HG02642 (cell line): ENCODE measurements at regions not wholly inside any gene's neighbourhood (a gene's known extent, or its start where the extent isn't known, plus 50 kb on each side); places are given as distances from the start of the nearest gene placed in this dataset.

Experiments used
- ATAC-seq: cut with Tn5 transposase; IDR thresholded peaks from one replicate; pipeline ENCODE4 v1.9.1; 2021; ENCODE audit warnings: mild to moderate bottlenecking; ENCODE audit not compliant: unreplicated experiment, poor library complexity

DNA sequence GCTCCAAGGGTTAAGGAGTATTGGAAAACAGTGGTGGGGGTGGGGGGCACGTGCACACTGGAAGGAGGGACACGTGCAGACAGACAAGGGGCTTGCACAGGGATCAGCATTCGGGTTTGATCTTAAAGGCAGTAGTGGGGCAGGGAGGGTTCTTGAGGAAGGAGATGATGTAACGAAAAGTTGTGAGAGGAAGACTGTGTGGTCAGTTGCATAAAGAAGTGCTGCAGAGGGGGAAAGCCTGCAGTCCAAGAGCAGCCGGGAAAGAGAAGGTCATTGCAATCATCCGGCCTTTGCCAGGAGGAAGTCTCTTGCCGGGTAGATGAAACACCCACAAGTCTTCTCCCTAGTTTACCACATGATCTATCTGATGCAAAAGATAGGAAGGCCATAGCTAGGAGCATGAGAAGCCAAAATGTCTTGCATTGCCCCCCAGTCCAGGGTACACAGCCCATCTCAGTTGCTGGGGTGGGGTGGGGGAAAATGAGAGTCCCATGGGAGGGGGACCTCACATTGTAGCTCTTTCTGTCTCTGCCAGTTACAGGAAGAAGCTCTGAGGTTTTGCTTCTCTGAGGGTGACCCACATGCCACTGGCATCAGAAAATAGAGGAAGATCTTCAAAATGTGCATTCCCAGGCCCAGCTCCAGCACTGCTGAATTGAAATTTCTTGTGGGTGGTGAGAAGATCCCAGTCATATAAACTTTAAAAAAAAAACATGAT lies 202.5 kb upstream of the RAB4A start:
- ATAC-seq, result no peak

DNA sequence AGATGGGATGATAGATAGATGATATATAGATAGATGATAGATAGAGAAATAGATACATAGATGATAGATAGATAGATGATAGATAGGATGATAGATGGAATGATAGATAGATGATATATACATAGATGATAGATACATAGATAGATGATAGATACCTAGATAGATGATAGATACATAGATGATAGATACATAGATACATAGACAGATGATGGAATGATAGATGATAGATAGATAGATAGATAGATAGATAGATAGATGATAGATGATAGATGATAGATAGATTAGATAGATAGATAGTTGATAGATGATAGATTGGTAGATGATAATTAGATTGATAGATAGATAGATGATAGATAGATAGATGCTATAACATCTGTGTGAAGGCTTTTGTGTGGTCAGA lies 201.7 kb upstream of the RAB4A start:
- ATAC-seq, result no peak

DNA sequence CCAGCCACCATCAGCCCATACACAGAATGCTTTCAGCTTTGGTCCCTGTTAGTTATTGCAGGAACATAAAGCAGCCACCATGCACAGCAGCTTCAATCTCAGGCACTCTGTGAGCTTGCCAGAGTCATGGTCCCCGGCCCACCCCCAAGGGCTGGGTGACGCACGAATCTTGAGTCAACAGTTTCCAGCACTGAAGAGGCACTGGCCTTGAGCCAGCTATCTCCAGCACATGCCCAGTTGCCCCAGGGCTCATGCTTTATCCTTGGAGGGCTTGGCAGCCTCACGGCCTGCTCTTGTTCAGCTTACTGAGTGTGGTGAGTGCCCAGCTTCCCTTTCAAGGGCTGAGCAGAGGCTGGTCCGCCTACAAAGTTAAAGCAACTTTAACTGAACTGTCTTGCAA lies 200.7 kb upstream of the RAB4A start:
- ATAC-seq, result no peak

DNA sequence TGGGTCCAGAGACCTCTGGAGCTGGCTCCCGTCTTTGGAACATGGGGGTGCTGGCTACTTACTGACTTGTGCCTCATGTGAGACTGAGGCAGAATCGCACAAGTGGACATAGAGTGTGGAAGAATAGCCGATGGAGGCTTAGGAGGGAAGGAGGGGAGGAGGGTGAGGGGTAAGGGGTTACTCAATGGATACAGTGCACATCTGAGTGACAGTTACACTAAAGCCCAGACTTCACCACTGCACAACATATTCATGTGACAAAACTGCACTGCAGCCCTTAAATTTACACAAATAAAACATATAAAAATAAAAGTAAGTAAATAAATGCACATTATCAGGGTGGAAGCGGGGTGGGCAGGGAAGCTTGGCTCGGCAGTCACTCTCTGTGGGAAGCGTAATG lies 197.7 kb upstream of the RAB4A start:
- ATAC-seq, result no peak

DNA sequence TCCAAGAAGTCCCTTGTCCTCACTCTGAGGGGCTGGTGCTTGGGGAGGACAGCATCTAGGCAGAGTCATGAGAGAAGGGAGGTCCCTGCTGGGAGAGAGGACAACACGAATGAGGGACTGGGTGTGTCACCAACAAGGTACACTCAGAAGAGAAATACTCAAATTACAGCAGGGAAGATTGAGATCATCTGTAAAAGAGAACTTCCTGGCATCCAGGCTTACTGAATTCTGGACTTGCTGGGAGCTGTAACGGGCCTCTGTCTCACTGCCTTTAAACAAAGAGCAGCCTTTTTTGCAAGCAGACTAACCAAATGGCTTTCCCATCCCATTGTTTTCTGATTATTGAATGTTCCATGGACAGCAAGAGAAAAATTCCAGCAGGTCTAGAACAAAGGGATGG lies 195.7 kb upstream of the RAB4A start:
- ATAC-seq, result no peak

DNA sequence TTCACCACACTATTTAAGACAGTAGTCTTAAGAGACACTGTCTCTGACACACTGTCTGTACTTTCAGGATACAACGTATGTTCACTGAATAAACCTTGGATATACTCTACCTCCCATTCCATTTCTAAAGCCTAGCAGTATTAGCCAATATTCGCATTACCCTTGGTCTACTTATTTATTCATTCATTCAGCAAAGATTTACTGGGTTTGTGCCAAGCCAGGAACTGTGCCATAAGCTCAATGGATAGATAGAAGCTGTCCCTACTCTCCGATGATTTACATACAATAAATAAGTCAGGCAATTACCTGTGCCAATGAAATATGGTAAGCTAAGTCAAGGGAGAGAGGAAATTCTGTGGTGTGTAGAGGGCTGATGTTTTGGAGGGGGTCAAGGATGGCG lies 195.2 kb upstream of the RAB4A start:
- no peak for ATAC-seq

DNA sequence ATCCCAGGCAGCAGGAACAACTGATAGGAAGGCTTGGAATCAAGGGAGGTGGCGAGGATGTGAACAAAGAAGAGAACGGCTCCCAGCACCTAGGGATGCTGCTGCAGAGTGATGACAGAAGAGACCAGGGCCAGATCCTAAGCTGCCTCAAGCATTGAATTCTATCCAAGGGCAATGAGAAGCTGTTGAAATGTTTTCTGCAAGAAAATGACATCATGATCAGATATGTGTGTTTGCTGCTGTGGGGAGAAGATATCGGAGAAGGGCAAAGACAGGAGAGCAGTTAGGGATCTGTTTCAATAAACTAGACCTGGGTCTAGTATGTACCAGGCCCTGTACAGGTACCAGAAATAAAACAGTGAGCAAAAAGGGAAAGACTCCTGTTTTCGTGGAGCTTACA lies 194.7 kb upstream of the RAB4A start:
- no peak for ATAC-seq

DNA sequence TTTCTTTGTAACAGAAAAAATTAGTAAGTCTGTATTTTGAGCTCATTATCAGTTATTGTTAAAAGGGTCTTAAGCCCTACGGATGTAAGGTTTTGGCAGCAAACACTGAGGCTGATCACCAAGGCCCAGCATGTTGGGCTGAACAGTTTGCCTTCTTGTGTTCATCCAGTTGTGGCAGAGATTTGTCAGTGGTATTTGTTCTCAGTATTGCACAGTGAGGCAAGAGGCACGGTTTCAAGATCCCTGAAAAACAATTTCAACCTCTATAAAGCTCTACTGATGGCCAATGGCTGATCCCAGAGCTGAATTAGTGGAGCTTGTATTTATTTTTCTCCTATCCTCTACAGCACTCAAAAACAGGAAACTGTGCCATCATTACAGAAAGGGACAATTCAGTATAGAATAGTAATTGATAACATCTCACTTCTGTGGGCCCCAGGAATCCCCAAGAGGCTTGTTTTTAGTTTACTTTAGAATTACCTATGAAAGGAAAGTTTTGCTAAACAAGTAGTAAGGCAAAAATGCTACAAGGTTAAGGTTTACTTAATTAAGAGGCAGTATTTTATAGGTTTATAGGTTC lies 191.8 kb upstream of the RAB4A start:
- no peak for ATAC-seq

DNA sequence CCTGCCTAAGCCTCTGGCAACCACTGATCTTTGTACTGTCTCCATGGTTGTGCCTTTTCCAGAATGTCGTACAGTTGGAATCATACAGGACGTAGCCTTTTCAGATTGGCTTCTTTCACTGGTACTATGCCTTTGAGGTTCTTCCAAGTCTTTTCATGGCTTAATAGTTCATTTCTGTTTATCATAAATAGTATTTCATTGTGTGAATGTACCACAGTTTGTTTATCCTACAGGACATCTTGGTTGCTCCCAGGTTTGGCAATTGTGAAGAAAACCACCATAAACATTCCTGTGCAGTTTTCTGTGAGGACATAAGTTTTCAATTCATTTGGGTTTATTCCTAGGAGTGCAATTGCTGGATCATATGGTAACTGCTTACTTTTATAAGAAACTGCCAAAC lies 190.6 kb upstream of the RAB4A start:
- ATAC-seq, result no peak

DNA sequence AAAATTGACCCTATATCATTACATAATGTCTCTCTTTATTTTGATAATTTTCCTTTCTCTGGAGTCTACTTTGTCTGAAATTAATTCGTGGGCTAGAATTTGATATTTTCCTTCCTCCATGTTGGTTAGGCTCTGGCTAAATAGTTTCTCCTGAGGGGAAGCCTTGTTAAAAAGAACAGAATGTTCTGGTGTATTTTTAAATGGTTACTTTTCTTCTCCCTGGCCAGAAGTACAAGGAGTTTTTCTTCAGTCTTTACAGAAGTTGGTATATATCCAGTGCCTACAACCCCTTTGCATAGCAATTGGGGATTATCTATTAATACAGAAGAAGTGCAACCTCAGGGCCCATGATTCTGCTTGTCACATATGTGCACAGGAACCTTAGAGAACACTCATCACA lies 185.6 kb upstream of the RAB4A start:
- ATAC-seq, result no peak

DNA sequence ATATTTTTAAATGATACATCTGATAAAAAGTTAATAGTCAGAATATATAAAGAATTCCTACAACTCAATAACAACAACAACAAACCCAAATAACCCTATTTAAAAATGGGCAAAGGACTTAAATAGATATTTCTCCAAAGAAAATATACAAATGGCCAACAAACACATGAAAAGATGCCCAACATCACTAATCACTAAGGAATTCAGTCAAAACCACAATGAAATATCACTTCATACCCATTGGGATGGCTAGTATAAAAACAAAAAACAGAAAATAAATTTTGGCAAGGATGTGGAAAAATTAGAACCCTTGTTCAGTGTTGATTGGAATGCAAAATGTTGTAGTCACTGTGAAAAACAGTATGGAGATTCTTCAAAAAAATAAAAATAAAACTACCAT lies 184.8 kb upstream of the RAB4A start:
- ATAC-seq, result no peak

DNA sequence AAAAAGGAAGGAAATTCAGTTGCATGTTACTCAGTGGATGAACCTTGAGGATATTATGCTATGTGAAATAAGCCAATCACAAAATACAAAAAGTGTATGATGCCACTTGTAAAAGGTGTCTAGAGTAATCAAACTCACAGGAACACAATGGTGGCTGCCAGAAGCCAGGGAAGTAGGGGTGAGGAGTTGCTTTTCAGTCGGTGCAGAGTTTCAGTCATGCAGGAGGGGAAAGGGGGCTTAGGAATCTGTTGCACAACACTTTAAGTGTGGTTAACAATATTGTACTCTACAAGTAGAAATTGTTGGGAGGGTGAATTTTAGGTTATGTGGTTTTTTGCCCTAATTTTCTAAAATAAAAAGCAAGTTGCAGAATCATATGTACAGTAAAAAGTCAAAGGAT lies 184.2 kb upstream of the RAB4A start:
- ATAC-seq, result no peak

DNA sequence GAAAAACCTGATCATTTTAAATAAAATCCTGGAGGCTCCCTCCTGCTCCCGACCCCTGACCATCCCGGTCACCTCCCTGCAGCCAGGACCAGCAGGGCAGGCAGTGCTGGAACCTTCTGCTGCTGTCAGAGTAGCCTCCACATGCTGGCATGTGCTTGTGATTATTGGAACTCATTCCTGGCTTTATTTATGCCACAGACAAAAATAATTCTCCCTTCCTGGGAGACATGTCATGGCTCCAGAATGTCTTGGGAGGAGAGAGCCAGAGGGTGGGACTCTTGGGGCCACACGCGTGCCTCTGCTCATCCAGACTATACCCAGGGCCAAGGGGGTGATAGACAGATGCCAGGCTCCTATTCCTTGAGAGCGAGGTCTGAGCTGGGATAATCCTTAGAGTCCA lies 183.6 kb upstream of the RAB4A start:
- ATAC-seq, result no peak

DNA sequence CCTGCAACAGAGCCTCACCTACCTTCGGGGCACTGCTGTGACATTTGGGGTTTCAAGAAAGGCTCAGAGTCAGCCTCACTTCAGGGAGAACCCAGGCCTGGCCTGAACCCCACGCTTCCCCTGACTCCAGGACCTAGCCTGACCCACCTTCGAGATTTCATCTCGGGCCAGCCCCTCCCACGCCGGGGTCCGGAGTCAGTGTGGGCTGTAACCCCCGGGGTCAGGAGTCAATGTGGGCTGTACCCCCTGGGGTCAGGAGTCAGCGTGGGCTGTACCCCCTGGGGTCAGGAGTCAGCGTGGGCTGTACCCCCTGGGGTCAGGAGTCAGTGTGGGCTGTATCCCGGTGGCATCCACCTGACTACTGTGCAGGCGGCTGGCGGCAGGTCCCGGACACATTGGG lies 183.0 kb upstream of the RAB4A start:
- no peak for ATAC-seq

DNA sequence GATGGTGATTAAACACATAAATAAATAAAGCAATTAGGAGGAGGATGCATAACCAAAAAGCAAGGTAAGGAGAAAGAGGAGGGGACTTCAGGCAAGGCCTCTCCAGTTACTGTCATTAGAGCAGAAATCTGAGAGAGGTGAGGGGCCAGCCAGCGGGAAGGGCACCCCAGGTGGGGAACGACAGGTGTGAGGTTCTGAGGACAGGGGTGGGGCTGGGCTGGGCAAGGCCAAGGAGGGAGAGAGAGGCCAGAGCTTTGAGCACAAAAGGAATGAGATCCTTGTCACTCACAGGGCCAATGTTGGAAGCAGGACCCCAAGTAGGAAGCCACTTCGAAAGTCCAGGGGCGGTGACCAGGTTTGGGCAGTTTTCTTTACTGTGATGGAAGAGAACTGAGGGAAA lies 182.2 kb upstream of the RAB4A start:
- ATAC-seq, result no peak

DNA sequence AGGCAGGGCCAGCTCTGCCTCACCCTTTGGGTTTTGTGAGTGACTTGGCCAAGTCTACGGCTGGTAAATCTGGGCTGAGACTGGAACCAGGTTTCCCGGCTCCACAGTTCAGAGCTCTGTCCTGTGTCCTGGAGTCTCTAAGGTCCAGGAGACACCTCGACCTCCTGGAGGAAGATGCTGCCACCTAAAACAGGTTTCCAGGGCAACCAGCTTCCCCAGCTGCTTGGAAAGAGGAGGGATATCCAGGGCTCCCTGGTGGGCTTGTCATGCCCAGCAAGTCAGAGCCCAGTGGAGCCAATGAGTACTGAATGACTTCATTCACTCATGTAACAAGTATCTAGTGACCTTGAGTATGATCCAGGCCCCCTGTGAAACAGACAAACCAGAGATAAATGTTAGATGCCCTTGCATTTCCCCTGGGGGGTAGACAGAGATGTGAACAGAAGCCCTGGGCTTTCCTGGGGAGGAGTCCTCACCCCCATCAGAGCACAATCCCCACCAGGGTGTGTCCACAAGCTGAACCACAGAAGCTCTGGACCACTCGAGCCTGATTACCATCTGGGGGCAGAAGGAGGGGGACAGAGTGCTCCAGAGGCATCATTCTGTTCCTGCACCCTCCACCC lies 181.2 kb upstream of the RAB4A start:
- no peak for ATAC-seq

DNA sequence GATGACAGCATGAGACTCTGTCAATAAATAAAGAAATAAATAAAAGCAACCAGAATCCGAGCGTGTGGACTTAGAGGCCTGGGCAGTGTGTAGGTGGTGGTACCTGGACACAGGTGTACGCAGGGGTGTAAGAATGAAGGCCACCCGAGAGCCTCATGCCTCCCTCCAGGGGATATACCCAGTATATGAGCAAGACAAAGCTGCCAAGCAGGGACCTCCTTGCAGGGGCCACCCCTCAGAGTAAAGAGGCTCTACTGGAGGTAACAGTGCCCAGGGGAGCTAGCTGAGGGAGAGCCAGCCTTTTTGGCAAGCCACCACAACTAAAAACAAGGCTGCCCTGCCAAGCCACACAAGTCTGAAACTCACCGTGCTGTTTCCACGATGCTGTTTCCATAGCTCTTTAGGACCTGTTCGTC lies 179.2 kb upstream of the RAB4A start:
- no peak for ATAC-seq

DNA sequence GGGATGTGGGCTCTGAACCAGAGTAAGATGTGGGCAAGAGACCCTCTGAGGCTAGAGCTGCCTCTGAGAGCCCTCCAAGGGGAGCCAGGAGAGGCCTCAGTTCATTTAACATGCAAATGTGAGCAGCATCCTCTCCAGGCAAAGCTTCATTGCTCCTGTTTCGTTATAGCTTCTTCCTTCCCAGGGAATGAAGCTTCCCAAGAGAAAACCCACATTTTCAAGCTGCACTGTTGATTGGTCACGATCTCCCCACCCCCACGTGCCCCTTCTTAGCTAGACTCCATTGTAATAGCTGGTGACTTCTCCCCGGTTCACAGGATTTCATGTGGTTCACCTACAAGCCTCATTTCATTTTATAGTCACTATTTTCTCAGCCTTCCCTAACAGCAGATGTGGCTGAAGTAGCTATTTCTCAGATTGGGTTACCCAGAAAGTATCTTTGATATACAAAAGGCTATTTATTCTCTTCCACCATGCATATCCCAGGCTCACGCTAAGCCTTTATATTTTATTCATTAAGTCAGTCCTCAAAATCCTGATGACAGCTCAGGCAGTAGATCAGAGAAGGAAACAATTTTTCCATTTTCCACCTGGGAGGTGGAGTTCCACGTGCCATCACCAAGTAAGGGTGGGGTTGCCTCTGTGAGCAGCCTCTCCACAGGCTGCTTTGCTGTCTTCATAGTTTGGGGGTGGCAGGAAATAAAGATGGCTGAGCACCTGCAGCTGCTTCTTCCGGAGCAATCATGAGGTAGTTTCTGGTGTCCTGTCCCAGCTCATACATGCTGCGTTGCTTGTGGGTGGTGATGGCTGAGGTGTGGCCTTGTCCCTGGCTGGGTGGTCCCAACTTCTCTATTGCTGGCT lies 178.3 kb upstream of the RAB4A start:
- ATAC-seq, result no peak

DNA sequence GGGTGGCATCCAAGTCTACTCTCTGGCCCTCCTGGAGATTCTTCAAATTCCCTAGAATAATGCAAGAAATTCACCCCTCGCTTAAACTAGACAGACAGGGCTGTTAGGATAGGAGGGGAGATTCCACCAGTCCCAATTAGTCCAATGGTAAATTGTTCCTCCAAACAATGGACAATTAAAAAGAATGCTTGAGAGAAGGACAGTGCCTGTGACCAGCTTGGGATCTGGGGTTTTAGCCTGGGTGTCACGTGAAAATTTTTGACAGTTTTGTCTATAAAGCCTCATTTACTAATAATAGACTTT lies 177.7 kb upstream of the RAB4A start:
- ATAC-seq, result no peak

DNA sequence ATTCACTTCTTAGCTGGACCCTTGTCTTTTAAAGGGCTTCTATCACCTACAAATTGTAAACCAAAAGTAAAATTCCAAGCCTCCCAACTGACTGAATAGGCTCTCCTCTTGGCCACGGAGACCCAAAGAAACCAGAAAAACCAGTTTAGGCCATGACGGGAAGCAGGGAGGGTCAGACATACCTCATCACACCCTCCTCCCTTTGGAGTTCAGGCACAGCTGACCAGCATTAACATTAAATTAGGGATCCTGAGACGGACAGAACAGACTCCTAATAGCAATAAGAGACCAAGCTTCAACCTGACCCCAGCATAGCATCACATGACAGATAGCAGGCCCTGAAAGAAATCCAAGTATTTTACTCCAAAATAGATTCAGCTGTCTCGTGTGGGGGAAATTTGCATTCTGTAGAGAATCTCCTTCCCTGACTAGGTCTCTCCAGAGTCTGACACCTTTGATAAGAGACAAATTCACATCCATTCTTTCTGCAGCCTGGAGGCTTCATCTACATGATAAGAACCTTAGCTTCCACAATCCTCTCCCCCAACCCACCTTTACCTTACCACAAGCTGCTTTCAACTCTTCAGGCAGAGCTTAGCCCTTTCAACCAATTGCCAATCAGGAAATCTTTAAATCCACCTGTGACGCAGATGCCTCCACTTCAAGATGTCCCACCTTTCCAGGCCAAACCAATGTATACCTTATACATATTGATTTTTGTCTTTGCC lies 177.1 kb upstream of the RAB4A start:
- ATAC-seq, result no peak
